ENCODE measurements at regions not wholly inside any gene's neighbourhood (a gene's known extent, or its start where the extent isn't known, plus 50 kb on each side); places are given as distances from the start of the nearest gene placed in this dataset.

DNA sequence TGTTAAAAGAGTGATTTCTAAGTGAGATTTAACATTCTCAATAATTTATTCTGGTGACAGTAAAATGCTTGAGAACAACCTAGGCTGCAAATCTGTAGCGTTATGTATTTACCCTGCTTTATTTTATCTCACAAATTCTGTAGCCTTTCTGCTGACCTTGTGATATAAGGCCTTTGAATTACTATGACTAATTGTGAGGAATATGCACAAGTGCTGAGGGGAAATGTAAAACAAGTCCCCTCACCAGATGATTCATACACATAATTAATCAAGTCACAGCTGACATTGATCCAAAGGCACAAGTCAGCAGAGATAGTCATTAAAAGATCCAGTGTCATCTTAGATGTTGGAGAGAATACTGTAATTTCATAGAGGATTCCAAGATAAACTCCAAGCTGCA lies 992.7 kb upstream of the USP15 start:
- Histone ChIP-seq H3K9ac (no peak overlapping the region), H3K79me2 (ENCODE audit: insufficient read depth, low read depth) (no peaks in the 10 kb centered on the region), H3K4me2 (no peak overlapping the region), H3K27me3 (ENCODE audit: insufficient read depth, low read depth) (no peaks in the 10 kb centered on the region), H2AFZ (ENCODE audit: low read depth) (no peak overlapping the region), H4K20me1 (ENCODE audit: insufficient read depth) (no peaks in the 10 kb centered on the region), H3K4me1 (ENCODE audit: low read depth, poor library complexity, severe bottlenecking) (no peaks in the 10 kb centered on the region), H3K27ac (no peak overlapping the region), H3K4me3 (IDR thresholded peaks at IDR 0.05; ENCODE audit: insufficient read depth, low read depth, low read length) (no peak overlapping the region), H3K36me3 (ENCODE audit: insufficient read depth) (no peaks in the 10 kb centered on the region)
- TF ChIP-seq, protein P1, sequence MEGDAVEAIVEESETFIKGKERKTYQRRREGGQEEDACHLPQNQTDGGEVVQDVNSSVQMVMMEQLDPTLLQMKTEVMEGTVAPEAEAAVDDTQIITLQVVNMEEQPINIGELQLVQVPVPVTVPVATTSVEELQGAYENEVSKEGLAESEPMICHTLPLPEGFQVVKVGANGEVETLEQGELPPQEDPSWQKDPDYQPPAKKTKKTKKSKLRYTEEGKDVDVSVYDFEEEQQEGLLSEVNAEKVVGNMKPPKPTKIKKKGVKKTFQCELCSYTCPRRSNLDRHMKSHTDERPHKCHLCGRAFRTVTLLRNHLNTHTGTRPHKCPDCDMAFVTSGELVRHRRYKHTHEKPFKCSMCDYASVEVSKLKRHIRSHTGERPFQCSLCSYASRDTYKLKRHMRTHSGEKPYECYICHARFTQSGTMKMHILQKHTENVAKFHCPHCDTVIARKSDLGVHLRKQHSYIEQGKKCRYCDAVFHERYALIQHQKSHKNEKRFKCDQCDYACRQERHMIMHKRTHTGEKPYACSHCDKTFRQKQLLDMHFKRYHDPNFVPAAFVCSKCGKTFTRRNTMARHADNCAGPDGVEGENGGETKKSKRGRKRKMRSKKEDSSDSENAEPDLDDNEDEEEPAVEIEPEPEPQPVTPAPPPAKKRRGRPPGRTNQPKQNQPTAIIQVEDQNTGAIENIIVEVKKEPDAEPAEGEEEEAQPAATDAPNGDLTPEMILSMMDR (conservative IDR thresholded peaks at IDR 0.05; ENCODE audit: low read depth, low read length) = no peak

DNA sequence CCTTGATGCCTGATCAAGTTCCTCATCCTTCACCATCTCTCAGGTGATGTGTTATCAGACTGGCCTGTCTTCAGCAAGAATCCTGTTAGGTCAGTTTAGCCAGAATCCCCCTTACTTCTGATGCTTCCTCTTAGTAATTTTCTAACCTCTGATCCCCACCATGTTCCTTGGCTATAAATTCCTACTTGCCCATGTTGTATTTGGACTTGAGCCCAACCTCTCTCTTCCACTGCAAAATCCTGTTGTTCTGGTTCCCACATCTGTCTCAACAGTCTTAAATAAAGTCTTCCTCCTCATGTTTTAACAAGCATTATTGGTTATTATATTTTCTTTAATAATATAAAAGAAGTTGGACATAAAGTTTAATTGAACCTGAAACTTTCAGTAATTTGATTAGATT lies 987.8 kb upstream of the USP15 start:
- H3K36me3 ChIP-seq (ENCODE audit: insufficient read depth) = no peaks in the 10 kb centered on the region
- H2AFZ ChIP-seq (ENCODE audit: low read depth) = no peak overlapping the region
- no peaks in the 10 kb centered on the region for H3K27me3 ChIP-seq (ENCODE audit: insufficient read depth, low read depth)
- no peak overlapping the region for H3K4me3 ChIP-seq (IDR thresholded peaks at IDR 0.05; ENCODE audit: insufficient read depth, low read depth, low read length)
- TF ChIP-seq, protein P1 (conservative IDR thresholded peaks at IDR 0.05; ENCODE audit: low read depth, low read length) = no peak
- peaks cover 3% of the 10 kb centered on the region for H3K4me1 ChIP-seq (ENCODE audit: low read depth, poor library complexity, severe bottlenecking)
- no peak overlapping the region for H3K9ac ChIP-seq
- no peaks in the 10 kb centered on the region for H3K79me2 ChIP-seq (ENCODE audit: insufficient read depth, low read depth)
- H3K4me2 ChIP-seq = no peak overlapping the region
- no peak overlapping the region for H3K27ac ChIP-seq
- H4K20me1 ChIP-seq (ENCODE audit: insufficient read depth) = no peaks in the 10 kb centered on the region; the same call in 1 of the 2 replicates

DNA sequence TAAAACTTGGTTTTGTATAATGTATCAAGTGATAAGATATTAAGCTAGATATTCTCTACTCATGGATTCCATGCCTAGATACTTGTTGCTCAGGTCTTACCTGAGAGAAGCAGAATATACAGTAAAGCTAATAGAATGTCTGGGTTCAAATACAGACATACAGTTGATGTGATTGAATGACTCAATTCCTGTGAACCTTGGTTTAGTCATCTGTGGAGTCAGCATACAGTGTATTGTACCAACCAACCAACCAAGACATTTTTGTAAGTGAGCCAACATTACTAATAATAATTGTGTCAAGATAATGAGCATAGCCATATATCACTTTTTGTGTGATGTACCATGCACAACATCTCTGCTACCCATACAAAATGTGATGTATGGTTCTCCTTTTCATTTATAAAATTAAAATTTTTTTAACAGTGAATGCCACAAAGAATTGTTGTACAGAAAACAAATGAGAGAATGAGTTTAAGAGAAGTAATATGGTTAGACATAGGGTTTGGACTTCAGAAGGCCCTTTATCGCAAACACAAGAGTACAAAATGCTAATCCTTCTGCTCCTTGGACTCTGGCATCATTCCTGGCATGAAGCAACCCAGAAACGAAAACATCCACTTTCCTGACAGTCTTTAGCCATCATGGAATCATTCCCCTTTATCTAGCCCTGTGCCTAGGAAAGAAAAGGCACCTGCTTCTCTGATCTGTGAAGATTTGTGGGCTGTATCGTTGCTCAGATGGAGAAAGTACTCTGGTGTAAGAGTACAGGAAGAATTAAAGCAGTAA lies 977.2 kb upstream of the USP15 start:
- H3K9ac ChIP-seq = no peak overlapping the region; the same call in 1 of the 2 replicates
- no peaks in the 10 kb centered on the region for H3K79me2 ChIP-seq (ENCODE audit: insufficient read depth, low read depth)
- H3K27ac ChIP-seq = no peak overlapping the region
- no peaks in the 10 kb centered on the region for H3K27me3 ChIP-seq (ENCODE audit: insufficient read depth, low read depth)
- no peak overlapping the region for H2AFZ ChIP-seq (ENCODE audit: low read depth)
- H3K4me2 ChIP-seq = no peak overlapping the region
- H4K20me1 ChIP-seq (ENCODE audit: insufficient read depth) = no peaks in the 10 kb centered on the region; the same call in 1 of the 2 replicates
- H3K4me3 ChIP-seq (IDR thresholded peaks at IDR 0.05; ENCODE audit: insufficient read depth, low read depth, low read length) = no peak overlapping the region
- H3K36me3 ChIP-seq (ENCODE audit: insufficient read depth) = no peaks in the 10 kb centered on the region
- TF ChIP-seq, protein P1 (conservative IDR thresholded peaks at IDR 0.05; ENCODE audit: low read depth, low read length) = no peak
- H3K4me1 ChIP-seq (ENCODE audit: low read depth, poor library complexity, severe bottlenecking) = no peaks in the 10 kb centered on the region

DNA sequence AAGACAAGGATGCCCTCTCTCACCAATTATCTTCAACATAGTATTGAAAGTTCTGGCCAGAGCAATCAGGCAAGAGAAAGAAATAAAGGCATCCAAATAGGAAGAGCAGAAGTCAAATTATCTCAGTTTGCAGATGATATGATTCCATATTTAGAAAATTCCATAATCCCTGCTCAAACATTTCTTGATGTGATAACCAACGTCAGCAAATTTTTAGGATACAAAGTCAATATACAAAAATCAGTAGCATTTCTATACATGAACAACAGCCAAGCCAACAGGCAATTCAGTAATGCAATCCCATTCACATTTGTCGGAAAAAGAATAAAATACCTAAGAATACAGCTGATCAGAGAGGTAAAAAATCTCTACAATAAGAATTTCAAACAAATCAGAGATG lies 969.7 kb upstream of the USP15 start:
- Histone ChIP-seq H3K9ac (no peak overlapping the region), H4K20me1 (ENCODE audit: insufficient read depth) (no peaks in the 10 kb centered on the region), H3K27me3 (ENCODE audit: insufficient read depth, low read depth) (no peaks in the 10 kb centered on the region), H3K4me2 (no peak overlapping the region), H3K36me3 (ENCODE audit: insufficient read depth) (no peaks in the 10 kb centered on the region), H3K4me1 (ENCODE audit: low read depth, poor library complexity, severe bottlenecking) (peaks cover 12% of the 10 kb centered on the region), H3K27ac (no peak overlapping the region), H3K4me3 (IDR thresholded peaks at IDR 0.05; ENCODE audit: insufficient read depth, low read depth, low read length) (no peak overlapping the region), H2AFZ (ENCODE audit: low read depth) (no peak overlapping the region), H3K79me2 (ENCODE audit: insufficient read depth, low read depth) (no peaks in the 10 kb centered on the region)
- TF ChIP-seq, protein P1 (conservative IDR thresholded peaks at IDR 0.05; ENCODE audit: low read depth, low read length) = no peak
